Right atrium auricular region (tissue), 2 donors: ENCODE measurements at regions not wholly inside any gene's neighbourhood (a gene's known extent, or its start where the extent isn't known, plus 50 kb on each side); places are given as distances from the start of the nearest gene placed in this dataset.

Experiments used
- DNase-seq: peaks from one replicate; pipeline ENCODE4 v3.0.0-alpha.2; 2019; ENCODE audit warnings: low spot score
- H3K27ac ChIP-seq, 2 donors: fragments of 200-600 bp; sonication (generic); 1 replicate in 1 of 2; 2 replicates in 1 of 2; pipeline ENCODE4 v1.5.1; 2016 to 2019
- H3K27me3 ChIP-seq, 2 donors: fragments of 200-600 bp; sonication (generic); one replicate each; pipeline versions ENCODE4 v1.5.1 to v1.6.0; 2017 to 2019
- H3K36me3 ChIP-seq: fragments of 200-600 bp; sonication (generic); one replicate; pipeline ENCODE4 v1.5.1; 2016
- H3K4me1 ChIP-seq, 2 donors: fragments of 200-600 bp; sonication (generic); one replicate each; pipeline versions ENCODE4 v1.5.1 to v1.6.0; 2017 to 2019
- H3K4me3 ChIP-seq, 2 donors: fragments of 200-600 bp; sonication (generic); 1 replicate in 1 of 2; 2 replicates in 1 of 2; pipeline ENCODE4 v1.5.1; 2017 to 2019; ENCODE audit warnings: mild to moderate bottlenecking in 1 of 2, moderate library complexity in 1 of 2
- H3K9me3 ChIP-seq, 2 donors: fragments of 200-600 bp; sonication (generic); one replicate each; pipeline ENCODE4 v1.5.1; 2019
- CTCF ChIP-seq, 2 donors: fragments of 200-600 bp; sonication (generic); IDR thresholded peaks; one replicate each; pipeline ENCODE4 v1.5.1; 2019; ENCODE audit warnings: antibody characterized with exemption in 2 of 2

GRCh38 chr3:176789947-176790346 is 407.3 kb downstream of the TBL1XR1 start:
- H3K27ac ChIP-seq = no peak overlapping the region
- H3K4me3 ChIP-seq = no peak overlapping the region
- H3K36me3 ChIP-seq = no peaks in the 10 kb centered on the region

DNA sequence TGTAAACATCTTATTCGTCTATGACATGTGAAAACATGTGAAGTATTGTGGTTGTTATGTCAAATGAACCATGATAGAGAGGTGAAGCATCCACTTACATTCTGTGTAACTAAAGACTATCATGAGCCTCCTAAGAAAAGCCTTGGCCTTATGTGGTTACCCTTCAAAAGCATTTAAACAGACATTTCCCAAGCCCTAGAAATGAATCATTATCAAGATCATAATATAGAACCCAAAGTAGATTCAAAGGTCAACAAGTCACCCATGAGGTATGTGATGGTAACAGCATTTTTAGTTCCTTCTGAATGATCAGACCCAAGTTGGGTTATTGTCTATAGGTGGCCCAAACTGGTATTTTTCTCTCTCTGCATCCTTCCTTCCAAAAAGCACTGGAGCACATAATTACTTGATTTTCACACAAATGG is 408.0 kb downstream of the TBL1XR1 start:
- Histone ChIP-seq H3K27me3 (no peaks in the 10 kb centered on the region), H3K4me3 (no peak overlapping the region), H3K27ac (no peak overlapping the region), H3K4me1 (peaks cover 0 to 6% of the 10 kb centered on the region in 2 donors), H3K9me3 (no peaks in the 10 kb centered on the region), H3K36me3 (no peaks in the 10 kb centered on the region)
- no peak for TF ChIP-seq CTCF (IDR thresholded peaks at IDR 0.05)
- DNase-seq = no peak

More at GRCh38 chr3:176789947-176790346, 407.3 kb downstream of the TBL1XR1 start:
- Histone ChIP-seq H3K9me3 (no peaks in the 10 kb centered on the region), H3K27me3 (no peaks in the 10 kb centered on the region), H3K4me1 (peaks cover 0 to 6% of the 10 kb centered on the region in 2 donors)
- no peak for DNase-seq
- no peak for TF ChIP-seq CTCF (IDR thresholded peaks at IDR 0.05)

DNA sequence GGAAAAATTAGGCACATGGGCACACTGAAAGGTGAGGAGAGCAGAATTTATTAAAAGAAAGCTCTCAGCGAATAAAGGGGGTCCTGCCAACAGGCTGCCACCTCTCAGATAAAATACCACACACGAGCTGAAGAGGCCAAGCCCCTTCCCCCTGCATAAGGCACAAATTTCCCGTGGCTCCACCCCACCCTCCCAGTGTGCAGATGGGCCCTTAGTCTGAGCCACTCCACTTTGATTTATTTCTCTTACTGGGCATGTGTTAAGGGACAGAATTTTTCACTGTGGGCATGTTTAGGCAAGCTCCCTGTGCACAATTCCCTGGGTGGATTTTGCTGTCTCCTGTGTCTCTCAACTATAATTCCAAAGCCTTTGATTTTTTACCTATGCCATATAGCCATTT is 409.8 kb downstream of the TBL1XR1 start:
- Histone ChIP-seq H3K4me1 (peaks cover 0 to 6% of the 10 kb centered on the region in 2 donors), H3K27me3 (no peaks in the 10 kb centered on the region), H3K4me3 (no peak overlapping the region), H3K36me3 (no peaks in the 10 kb centered on the region), H3K9me3 (no peaks in the 10 kb centered on the region), H3K27ac (no peak overlapping the region)
- no peak for DNase-seq
- no peak for TF ChIP-seq CTCF (IDR thresholded peaks at IDR 0.05)

- H3K4me3 ChIP-seq = no peak overlapping the region
- no peak for TF ChIP-seq CTCF (IDR thresholded peaks at IDR 0.05)
- H3K36me3 ChIP-seq = no peaks in the 10 kb centered on the region
- H3K9me3 ChIP-seq = no peaks in the 10 kb centered on the region
- H3K27me3 ChIP-seq = no peaks in the 10 kb centered on the region
- no peak overlapping the region for H3K27ac ChIP-seq
- no peak for DNase-seq
- peaks cover 0 to 6% of the 10 kb centered on the region in 2 donors for H3K4me1 ChIP-seq
These were observed 412.1 kb downstream of the TBL1XR1 start for GRCh38 chr3:176785171-176785570.

DNA sequence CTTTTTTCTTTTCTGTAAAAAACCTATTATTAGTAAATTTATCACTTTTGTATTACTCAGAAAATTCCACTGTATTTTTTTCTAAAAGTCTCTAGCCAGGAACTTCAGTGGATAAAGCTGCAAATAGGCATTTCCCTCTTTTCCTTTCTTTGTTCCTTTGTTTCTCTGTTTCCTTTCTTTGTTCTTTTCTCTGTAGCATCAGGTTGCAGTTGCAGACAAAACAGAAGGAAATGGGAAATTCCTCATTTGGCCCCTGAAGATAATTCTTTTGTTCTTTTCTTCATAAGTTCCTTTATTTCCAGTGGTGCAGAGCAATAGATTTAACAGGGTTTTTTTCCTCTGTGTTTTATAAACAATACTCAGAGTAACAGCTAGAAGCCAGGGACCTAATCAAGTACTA is 416.5 kb downstream of the TBL1XR1 start:
- no peaks in the 10 kb centered on the region for H3K9me3 ChIP-seq
- H3K36me3 ChIP-seq = no peaks in the 10 kb centered on the region
- TF ChIP-seq CTCF (IDR thresholded peaks at IDR 0.05) = no peak
- peaks cover 0 to 6% of the 10 kb centered on the region in 2 donors for H3K4me1 ChIP-seq
- no peaks in the 10 kb centered on the region for H3K27me3 ChIP-seq
- H3K27ac ChIP-seq = no peak overlapping the region
- H3K4me3 ChIP-seq = no peak overlapping the region
- DNase-seq = no peak

DNA sequence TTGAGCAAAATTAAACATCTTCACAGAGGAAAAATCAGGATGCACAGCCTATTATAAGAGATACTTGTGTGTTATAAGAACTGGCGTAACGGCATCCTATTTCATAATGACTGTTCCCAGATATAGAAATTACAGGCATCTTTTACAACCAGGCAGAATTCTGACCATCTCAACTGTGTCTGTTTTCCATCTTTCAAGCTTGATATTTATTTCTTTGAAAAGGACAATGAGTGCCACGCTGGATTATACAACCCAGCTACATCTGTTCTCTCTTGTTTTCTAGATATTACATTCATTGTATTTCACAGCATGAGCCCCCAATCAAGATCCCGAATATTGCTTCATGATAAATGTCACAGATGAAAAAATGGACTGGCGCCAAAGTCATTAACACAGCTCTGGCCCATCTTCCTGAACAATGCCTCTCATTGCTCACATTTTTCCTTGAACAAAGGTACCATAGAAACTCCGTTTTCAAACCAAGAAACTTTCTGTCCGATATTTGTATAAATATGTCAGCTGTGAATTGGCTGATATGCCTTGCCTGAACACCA is 420.6 kb downstream of the TBL1XR1 start:
- Histone ChIP-seq H3K9me3 (peaks cover 0 to 22% of the 10 kb centered on the region in 2 donors), H3K4me1 (no peaks in the 10 kb centered on the region), H3K27ac (no peak overlapping the region), H3K36me3 (no peaks in the 10 kb centered on the region), H3K27me3 (no peaks in the 10 kb centered on the region), H3K4me3 (no peak overlapping the region)
- no peak for DNase-seq
- no peak for TF ChIP-seq CTCF (IDR thresholded peaks at IDR 0.05)
